GM21423 (cell line): ENCODE measurements at regions not wholly inside any gene's neighbourhood (a gene's known extent, or its start where the extent isn't known, plus 50 kb on each side); places are given as distances from the start of the nearest gene placed in this dataset.

Experiments used
- ATAC-seq: cut with Tn5 transposase; IDR thresholded peaks from one replicate; pipeline ENCODE4 v1.9.1; 2021; ENCODE audit warnings: mild to moderate bottlenecking, moderate library complexity; ENCODE audit not compliant: unreplicated experiment

- no peak for ATAC-seq
Measured at GRCh38 chr21:41633627-41634026, 125.7 kb upstream of the TMPRSS2 start.

- no peak for ATAC-seq
Measured at GRCh38 chr21:41632748-41633475, 125.0 kb upstream of the TMPRSS2 start.

DNA sequence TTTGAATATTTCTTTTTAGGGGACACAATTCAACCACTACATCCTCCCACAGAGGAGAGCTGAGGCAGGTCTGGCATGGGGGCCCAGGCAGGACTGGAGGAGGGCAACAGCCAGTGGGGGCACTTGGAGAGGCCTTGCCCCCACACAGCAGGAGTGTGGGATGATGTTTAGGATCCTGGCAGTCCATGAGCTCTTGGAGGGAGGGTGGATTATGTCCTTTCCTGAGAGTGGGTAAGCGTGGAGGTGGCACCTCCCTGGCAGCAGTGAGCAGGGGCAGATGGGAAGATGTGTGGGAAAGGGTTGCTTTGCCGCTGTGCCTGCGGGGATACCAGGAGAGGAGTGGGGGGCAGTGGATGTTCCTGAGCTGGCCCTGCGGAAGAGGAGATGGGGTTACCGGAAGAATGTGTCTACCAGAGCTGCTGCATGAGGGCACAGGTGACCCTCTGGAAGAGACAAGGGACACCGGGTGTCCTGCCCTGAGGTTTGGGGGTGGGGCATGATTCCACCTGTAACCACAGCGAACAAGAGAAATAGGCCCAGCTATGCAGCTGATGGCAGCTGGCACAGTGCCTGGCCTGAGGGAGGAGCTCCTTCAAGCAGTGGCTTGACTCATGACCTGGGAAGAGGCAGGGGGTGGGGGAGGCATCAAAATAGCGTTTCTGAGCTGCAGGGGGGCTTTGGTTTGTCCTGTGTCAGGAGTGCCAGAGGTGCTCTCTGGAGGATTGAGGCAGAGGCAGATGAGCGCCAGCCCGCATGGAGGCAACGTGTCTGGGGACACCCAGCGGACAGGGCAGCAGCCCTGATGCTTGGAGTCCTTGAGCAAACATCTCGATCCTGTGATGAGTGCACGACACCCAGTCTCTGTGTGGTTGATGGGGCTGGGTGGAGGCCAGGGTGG lies 123.9 kb upstream of the TMPRSS2 start:
- no peak for ATAC-seq

- no peak for ATAC-seq
Measured at GRCh38 chr21:41630917-41631316, 123.0 kb upstream of the TMPRSS2 start.

- ATAC-seq = no peak
Measured at GRCh38 chr21:41630249-41630648, 122.3 kb upstream of the TMPRSS2 start.

DNA sequence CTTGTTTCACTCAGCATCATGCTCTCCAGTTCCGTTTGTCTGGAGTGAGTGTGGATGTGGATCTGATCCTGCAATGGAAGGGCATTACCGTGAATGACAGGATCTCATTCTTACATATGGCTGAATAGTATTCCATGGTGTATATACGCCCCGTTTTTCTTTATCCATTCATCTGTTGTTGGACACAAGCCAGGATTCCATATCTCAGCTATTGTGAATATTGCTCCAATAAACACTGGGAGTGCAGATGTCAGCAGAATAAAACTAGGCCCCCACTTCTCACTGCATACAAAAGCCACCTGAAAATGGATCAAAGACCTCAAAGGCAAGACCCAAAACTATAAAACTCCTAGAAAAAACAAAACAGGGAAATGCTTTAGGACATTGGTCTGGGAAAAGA lies 120.3 kb upstream of the TMPRSS2 start:
- ATAC-seq = no peak

GRCh38 chr21:41627428-41627827 lies 119.5 kb upstream of the TMPRSS2 start:
- no peak for ATAC-seq

- ATAC-seq = no peak
Measured at GRCh38 chr21:41626021-41626420, 118.1 kb upstream of the TMPRSS2 start.

DNA sequence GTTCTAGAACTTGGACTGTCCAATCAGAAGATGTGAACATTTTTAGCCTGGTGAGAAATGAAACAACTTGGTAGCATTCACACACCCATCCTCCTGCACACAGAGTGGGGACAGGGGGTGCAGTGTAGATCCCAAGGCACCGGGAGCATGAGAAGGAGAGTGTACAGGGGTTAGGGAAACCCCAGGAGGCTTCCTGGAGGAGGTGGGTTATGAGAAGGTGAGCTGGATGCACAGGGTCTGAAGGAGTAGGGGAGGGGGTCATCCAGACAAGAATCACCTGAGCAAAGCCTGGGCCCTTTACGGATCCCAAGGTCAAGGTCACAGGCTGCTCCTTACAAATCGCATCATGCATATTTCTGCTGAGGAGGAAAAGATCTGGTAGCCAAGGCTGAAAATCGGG lies 117.5 kb upstream of the TMPRSS2 start:
- no peak for ATAC-seq

DNA sequence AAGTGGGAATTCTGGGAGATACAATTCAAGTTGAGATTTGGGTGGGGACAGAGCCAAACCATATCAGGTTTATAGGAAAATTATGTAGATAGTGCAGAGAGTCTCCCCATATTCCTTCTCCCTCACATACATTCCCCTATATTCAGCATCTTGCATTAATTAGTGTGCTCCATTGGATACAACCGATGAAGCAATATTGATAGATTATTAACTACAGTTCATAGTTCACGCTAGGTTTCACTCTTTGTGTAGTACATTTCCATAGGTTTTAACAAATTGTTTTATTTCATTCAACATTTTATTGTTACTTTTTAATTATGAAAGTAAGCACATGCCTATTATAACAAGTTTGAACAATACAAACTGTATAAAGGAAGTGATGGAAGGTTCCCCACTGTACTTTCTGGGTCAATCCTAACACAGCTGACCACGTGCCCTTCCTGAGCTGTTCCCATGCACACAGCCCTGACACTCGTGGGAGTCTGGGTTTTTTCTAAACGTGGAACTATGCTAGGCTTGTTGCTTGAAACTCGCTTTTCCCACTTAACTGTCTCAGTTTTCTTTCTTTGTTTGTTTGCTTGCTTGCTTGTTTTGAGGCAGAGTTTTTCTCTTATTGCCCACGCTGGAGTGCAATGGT lies 116.8 kb upstream of the TMPRSS2 start:
- no peak for ATAC-seq

- ATAC-seq = no peak
Measured at GRCh38 chr21:41623945-41624344, 116.0 kb upstream of the TMPRSS2 start.

DNA sequence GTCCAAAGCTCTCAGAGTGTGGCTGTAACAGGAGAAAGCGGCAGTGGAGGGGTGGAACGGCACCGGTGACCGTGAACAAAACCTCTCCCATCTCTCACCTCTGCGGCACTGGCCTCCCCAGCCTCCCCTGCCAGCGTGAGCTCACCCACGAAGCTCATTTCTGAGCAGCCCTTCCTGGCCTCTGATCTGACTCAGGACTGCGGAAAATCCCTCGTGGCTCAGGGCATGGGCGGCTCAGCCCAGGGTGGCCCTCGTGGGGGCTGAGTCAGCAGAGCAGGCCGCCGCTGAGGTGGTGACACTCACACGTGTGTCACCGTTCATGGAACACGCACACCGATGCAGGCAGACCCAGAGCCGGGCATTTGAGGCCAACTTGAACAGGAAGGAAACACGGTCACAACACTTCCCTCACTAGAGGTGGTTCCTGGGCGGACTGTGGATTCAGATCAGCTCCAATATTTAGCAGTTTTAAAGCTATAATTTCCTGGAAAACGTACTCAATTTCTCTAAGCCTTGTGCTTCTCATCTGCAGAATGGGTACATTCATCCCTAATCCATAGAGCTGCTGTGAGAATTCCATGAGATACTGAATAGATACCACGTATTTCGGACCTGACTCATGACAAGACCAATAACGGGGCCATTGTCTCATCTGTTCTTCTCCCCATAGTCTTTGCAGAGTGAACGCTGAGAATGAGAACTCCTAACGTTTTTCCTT lies 115.0 kb upstream of the TMPRSS2 start:
- ATAC-seq = no peak

DNA sequence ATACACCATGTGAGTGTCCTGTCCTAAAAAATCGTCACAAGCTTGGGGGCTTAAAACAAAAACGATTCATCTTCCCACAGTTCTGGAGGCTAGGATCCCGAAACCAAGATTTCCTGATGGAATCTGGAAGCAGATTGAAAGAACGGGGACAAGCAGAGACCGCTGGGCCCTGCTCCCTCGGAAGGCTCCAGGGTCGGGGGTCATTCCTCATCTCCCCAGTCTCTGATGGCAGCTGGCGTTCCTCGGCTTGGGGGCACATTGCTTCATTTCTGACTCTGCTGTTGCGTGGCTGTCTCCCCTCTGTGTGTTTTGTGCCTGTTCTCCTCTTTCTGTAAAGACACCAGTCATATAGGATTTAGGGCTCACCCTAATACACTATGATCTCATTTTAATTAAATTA lies 114.2 kb upstream of the TMPRSS2 start:
- ATAC-seq = no peak

DNA sequence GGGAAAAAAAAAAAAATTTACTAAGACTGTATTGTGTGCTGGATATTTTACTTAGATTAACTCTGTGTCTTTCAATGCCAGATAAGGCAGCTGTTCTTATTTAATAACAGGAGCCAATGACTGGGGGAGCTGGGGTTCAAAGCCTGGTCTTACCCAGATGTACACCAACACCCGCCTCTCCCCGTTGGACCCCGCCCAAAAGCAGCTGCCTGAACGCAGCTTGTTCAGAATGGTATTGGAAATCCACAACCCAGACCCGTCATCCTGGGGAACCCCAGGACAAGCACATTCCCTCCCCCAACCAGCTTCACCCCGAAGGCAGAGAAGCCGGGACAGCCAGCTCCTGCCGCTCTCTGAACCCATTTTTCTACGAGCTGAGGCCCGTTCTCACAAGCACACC lies 113.6 kb upstream of the TMPRSS2 start:
- no peak for ATAC-seq

- no peak for ATAC-seq
Measured at GRCh38 chr21:41620982-41621381, 113.0 kb upstream of the TMPRSS2 start.

GRCh38 chr21:41620541-41620940 lies 112.6 kb upstream of the TMPRSS2 start:
- no peak for ATAC-seq

DNA sequence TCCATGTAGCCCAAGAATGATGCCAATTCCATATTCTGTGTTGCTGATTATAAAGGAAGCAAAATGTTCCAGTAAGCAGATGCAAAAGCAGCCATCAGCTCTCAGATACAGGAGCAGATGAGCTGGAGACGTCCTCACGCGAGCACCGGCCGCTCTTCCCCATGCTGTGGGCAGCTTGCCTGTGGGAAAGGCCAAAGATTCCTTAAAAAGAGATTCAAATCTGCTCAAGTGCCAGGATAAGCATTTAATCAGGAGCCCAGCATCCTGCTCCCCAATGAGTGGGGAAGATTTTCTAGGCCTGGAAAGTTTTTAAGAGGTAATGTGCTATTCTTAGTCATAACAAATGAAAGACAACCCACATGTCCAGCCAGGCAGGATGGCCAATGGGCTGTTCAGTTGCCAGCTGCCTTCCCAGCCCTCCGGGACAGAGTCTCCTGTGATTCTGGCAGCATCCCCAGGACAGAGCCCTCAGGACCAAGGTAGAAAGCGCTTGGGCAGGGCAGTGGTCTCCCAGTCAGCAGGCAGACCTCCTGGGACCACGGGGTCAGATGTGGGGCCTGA lies 108.2 kb upstream of the TMPRSS2 start:
- ATAC-seq = no peak

- ATAC-seq = no peak
Measured at GRCh38 chr21:41615613-41616012, 107.7 kb upstream of the TMPRSS2 start.

- ATAC-seq = no peak
Measured at GRCh38 chr21:41614511-41614910, 106.6 kb upstream of the TMPRSS2 start.

DNA sequence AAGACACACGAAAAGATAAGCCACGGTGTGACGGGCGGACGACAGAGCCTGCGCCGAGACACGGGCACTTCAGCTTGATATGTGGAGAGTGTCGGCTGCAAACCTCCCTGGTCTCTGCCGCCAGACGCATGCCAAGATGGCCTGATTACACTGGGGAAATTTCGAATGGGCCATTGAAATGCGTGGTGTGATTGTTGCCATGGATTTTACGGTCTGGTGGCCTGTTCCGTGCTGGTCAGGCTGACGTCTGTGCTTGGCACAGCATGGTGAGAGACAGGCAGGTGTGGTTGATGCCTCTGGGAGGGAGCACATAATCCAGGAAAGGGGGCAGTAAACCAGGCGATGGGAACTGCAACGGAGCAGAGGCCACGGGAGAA lies 105.6 kb upstream of the TMPRSS2 start:
- no peak for ATAC-seq
